NB4 (cell line): ENCODE measurements at regions not wholly inside any gene's neighbourhood (a gene's known extent, or its start where the extent isn't known, plus 50 kb on each side); places are given as distances from the start of the nearest gene placed in this dataset.

ENCODE experiments used
- CTCF ChIP-seq: IDR thresholded peaks from one replicate; pipeline ENCODE4 v1.5.1; 2012; ENCODE audit warnings: low read depth, low read length
- POLR2A ChIP-seq: IDR thresholded peaks from 2 replicates; pipeline ENCODE4 v1.6.1; 2011; ENCODE audit warnings: mild to moderate bottlenecking; ENCODE audit not compliant: insufficient read length; ENCODE audit errors: extremely low read depth

GRCh38 chr2:157058161-157058560 is 199.3 kb upstream of the GALNT5 start:
- TF ChIP-seq CTCF (no peak), POLR2A (no peak)
